Gastrocnemius medialis (tissue), 4 donors: ENCODE measurements at regions not wholly inside any gene's neighbourhood (a gene's known extent, or its start where the extent isn't known, plus 50 kb on each side); places are given as distances from the start of the nearest gene placed in this dataset.

Source experiments
- POLR2A ChIP-seq, 2 donors: fragments of 450-650 bp; IDR thresholded peaks; one replicate each; pipeline ENCODE4 v1.6.1; 2017; ENCODE audit warnings: antibody characterized with exemption in 2 of 2, mild to moderate bottlenecking in 2 of 2, moderate library complexity in 2 of 2
- TF ChIP-seq, protein P1 (sequence below), 5 experiments: fragments of 450-650 bp in 3 of 5; fragments of 200-600 bp in 2 of 5; sonication (generic) in 2 of 5; IDR thresholded peaks in 4 of 5; conservative IDR thresholded peaks in 1 of 5; 1 replicate in 4 of 5; 2 replicates in 1 of 5; pipeline ENCODE4 v1.5.1; 2016 to 2019; ENCODE audit warnings: antibody characterized with exemption in 5 of 5, mild to moderate bottlenecking in 3 of 5, moderate library complexity in 3 of 5

DNA sequence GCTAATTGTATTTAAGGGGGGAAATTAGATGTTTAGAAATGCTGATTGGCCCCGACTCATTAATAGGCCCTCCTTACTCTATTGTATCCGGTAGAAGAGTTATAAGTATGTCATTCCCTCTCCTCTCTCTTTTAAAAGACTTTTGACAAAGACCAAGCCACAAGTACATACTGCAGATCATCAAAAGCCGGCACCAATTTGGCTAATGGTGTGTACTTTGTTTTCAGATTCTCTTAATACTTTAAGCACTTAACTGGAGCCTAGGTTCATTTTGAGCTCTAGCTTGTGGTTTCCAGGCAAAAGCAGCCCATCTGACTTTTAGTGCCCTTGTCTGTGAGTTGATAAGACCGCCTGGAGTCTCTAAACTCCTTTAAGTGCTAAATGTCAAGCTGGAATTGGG is 210.0 kb upstream of the LYZL1 start:
- TF ChIP-seq, protein P1, sequence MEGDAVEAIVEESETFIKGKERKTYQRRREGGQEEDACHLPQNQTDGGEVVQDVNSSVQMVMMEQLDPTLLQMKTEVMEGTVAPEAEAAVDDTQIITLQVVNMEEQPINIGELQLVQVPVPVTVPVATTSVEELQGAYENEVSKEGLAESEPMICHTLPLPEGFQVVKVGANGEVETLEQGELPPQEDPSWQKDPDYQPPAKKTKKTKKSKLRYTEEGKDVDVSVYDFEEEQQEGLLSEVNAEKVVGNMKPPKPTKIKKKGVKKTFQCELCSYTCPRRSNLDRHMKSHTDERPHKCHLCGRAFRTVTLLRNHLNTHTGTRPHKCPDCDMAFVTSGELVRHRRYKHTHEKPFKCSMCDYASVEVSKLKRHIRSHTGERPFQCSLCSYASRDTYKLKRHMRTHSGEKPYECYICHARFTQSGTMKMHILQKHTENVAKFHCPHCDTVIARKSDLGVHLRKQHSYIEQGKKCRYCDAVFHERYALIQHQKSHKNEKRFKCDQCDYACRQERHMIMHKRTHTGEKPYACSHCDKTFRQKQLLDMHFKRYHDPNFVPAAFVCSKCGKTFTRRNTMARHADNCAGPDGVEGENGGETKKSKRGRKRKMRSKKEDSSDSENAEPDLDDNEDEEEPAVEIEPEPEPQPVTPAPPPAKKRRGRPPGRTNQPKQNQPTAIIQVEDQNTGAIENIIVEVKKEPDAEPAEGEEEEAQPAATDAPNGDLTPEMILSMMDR (IDR thresholded peaks at IDR 0.05 in 4 of 5, conservative IDR thresholded peaks at IDR 0.05 in 1 of 5), result no peak
- no peak for TF ChIP-seq POLR2A (IDR thresholded peaks at IDR 0.05)
